Activated T-helper 17 cell treated with anti-CD3 and anti-CD28 coated beads, Interleukin-2, amount 50 U/mL, for 72 hours (primary cell): ENCODE measurements at regions not wholly inside any gene's neighbourhood (a gene's known extent, or its start where the extent isn't known, plus 50 kb on each side); places are given as distances from the start of the nearest gene placed in this dataset.

Experiments used
- ATAC-seq: fragments of 150-1000 bp; cut with Tn5 transposase; replicated peaks from 2 replicates; pipeline ENCODE4 v1.10.0; 2021; ENCODE audit warnings: mild to moderate bottlenecking, moderate library complexity
- H3K27ac Mint-ChIP-seq: one replicate; pipeline ENCODE4 v1.8.0; 2022; ENCODE audit warnings: mixed read lengths
- H3K27me3 Mint-ChIP-seq: one replicate; pipeline ENCODE4 v1.8.0; 2022; ENCODE audit warnings: mixed read lengths
- H3K36me3 Mint-ChIP-seq: one replicate; pipeline ENCODE4 v1.8.0; 2022; ENCODE audit warnings: low read depth, mild to moderate bottlenecking, mixed read lengths
- H3K4me1 Mint-ChIP-seq: one replicate; pipeline ENCODE4 v1.8.0; 2022; ENCODE audit warnings: mixed read lengths
- H3K4me3 Mint-ChIP-seq: one replicate; pipeline ENCODE4 v1.8.0; 2022; ENCODE audit warnings: mild to moderate bottlenecking, mixed read lengths
- H3K9me3 Mint-ChIP-seq: one replicate; pipeline ENCODE4 v1.8.0; 2022; ENCODE audit warnings: mixed read lengths

- Mint-ChIP-seq H3K4me1 (no peaks in the 10 kb centered on the region), H3K27me3 (no peaks in the 10 kb centered on the region), H3K27ac (no peak overlapping the region), H3K4me3 (no peak overlapping the region), H3K9me3 (peaks cover 7% of the 10 kb centered on the region), H3K36me3 (no peaks in the 10 kb centered on the region)
- no peak for ATAC-seq
Observed at GRCh38 chr11:62017878-62018655, 50.6 kb upstream of the FTH1 start.
